HG03342 (cell line): ENCODE measurements at regions not wholly inside any gene's neighbourhood (a gene's known extent, or its start where the extent isn't known, plus 50 kb on each side); places are given as distances from the start of the nearest gene placed in this dataset.
"Not testable (repeated sequence)": the region's sequence is repeated elsewhere in the genome, so short reads cannot be mapped to it uniquely, and the experiment has no call there.

Experiments used
- ATAC-seq: cut with Tn5 transposase; IDR thresholded peaks from one replicate; pipeline ENCODE4 v1.9.1; 2021; ENCODE audit warnings: mild to moderate bottlenecking, moderate library complexity; ENCODE audit not compliant: unreplicated experiment

DNA sequence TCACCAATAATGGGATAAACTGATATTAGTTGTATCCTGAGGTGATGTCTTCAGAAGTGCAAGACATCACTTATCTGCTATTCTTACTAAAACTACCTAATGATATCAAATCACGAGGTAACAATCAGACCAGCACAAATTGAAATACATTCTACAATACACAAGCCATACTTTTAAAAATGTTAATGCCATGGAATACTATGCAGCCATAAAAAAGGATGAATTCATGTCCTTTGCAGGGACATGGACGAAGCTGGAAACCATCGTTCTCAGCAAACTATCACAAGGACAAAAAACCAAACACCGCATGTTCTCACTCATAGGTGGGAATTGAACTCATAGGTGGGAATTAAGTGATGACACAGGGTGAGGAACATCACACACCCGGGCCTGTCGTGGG is 129.3 kb downstream of the SST start:
- ATAC-seq: no peak

GRCh38 chr3:187536185-187536584 is 134.0 kb downstream of the SST start:
- ATAC-seq: no peak

- no peak for ATAC-seq
Observed at GRCh38 chr3:187533797-187534196, 136.4 kb downstream of the SST start.

GRCh38 chr3:187531831-187532230 is 138.4 kb downstream of the SST start:
- no peak for ATAC-seq

- no peak for ATAC-seq
Observed at GRCh38 chr3:187522890-187523289, 147.3 kb downstream of the SST start.

GRCh38 chr3:187522293-187522692 is 147.9 kb downstream of the SST start:
- no peak for ATAC-seq

DNA sequence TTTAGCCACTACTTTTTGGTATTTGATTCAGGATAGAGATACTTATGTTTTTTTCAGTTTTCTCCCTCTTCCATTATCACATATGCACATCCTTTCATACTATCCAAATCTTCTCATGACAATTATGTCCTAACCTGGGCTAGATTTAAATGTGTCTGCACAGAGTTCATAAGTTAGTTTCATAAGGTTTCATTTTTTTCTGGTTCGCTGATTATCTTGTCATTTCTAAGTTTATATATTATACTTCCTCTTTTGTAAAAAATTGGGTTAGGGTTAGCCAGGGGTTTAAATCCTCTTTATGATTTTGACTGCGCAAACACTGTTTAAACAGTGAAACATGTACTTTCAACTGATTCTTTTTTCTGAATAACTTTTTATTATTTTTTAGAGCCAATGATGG is 148.6 kb downstream of the SST start:
- no peak for ATAC-seq

DNA sequence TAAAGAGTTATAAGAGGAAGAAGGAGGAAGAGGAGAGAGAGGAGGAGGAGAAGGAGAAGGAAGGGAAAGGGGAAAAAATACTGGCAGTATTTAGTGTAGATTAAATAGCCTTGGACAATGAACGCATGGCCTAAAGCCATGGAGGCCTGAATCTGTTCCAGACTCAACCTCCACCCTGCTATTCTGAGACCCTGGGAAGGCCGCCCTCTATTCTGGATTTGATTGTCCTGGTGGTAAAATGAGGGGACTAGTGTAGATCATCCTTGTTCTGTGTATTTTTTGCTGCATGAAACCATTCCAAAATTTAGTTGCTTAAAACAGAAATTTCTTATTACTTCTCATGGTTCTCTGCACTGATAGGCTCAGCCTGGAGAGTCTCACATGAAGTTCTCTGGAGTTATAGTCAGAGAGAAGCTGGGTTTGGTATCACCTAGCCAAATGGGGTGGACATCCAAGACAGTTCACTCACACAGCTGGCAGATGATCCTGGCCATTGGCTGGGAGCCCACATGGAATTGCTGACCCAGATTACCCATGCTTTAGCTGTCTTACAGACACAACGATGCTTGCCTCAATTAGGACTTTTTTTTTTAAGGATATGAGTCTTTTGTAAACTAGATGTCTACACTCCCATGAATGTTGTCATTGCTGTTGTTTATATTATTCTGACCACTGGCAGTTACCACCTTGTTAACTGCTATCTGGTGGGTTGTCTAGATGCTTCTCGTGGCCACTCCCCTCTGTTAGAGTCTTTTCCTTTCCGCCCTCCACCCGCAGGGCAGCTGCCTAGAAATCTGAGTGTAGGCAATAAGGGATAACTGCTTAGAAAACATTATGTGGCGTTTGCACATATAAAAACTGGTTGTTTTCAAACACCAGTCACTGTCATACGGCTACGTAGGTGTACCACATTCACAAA is 149.9 kb downstream of the SST start:
- no peak for ATAC-seq

DNA sequence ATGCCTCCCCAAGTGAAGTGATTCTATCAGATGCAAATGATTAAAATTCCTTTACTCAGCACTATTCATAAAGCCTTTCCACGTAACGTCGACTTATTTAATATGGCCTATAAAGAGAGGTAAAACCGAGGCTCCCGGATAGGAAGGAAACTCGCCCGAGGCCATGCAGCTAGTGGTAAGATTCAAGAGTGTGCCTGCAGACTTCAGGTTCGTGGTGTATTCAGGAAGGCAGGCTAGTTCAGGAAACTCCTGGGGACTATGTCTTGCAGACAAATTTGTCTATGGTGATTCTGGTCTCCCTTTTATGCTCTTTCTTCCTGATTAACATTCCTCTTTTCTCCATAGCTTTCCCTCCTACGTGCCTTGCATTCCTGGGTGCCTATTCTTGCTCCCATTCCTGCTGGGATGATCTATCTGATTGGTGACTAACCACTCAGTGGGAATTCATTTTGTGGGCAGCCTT is 150.7 kb downstream of the SST start:
- ATAC-seq: no peak

- ATAC-seq: no peak
Observed at GRCh38 chr3:187518616-187519015, 150.4 kb downstream of the RTP4 start.

- ATAC-seq: no peak
Observed at GRCh38 chr3:187518207-187518606, 150.0 kb downstream of the RTP4 start.

GRCh38 chr3:187516446-187517185 is 148.4 kb downstream of the RTP4 start:
- no peak for ATAC-seq

DNA sequence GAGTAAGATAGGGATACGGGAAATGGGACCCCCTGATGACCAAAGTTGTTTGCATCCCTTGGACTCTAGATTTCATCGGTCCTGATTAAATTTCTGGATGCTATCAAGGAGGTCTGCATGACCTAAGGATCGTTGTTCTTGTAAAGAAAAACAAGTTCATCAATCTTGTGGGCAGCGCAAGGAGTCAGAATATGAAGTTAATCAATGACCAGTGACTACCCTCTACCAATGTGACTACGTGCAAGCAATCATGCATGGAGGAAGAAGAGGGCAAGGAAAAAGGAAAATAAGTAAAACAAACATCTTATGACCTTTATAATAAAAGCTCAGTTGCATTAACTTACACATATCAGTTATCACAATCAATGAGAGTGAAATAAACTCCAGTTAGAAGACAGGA is 139.7 kb downstream of the RTP4 start:
- ATAC-seq: no peak

DNA sequence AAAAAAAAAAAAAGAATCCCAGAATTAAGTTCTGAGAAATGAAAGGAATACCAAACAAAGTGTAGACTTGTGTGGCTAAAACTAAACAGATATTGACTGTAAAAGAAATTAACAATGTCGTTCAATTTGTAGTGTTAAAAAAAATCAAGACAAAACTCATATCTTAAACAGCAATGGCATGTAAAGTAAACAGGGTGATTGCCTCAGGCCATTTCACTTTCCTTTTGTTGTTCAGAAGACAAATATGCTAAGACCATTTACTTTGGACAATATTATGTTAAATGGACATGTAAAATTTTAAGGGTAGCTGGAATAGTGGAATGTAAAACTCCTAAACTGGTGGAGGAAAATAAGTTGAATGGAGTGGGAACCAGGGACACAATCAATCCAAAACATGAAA is 139.1 kb downstream of the RTP4 start:
- ATAC-seq: no peak

- no peak for ATAC-seq
Observed at GRCh38 chr3:187504435-187504834, 136.2 kb downstream of the RTP4 start.

DNA sequence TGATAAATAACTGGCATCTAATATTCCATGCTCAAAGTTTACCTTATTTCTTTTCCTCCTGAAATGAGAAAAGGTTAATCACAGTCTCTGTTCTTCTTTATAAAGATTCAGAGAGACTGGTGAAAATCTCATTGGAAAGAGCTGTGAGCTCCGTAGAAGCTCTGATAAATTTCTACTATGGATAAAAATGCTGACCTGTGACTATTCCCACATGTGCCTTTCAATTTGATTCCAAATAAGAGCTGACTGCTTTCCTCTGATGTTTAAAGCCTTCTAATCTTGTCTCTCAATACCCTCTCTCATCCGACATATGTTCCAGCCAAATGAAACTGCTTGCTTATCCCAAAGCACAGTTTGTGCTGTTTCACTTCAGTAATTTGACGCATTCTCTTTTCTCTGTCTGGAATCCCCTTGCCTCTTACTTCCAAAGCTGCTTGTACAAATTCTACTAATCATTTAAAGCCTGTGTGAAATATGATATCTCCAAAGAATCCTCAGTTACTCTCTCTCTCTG is 130.1 kb downstream of the RTP4 start:
- ATAC-seq: no peak

- no peak for ATAC-seq
Observed at GRCh38 chr3:187497052-187497451, 128.9 kb downstream of the RTP4 start.

DNA sequence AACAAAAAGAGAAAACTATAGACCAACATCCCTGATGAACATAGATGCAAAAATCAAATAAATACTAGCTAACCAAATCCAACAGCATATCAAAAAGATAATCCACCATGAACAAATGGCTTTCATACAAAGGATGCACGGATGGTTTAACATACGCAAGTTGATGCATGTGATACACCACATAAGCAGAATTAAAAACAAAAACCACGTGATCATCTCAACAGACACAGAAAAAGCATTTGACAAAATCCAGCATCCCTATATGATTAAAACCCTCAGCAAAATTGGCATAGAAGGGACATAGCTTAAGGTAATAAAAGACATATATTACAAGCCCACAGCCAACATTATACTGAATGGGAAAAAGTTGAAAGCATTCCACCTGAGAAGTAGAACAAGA is 125.9 kb downstream of the RTP4 start:
- not testable (repeated sequence) for ATAC-seq

DNA sequence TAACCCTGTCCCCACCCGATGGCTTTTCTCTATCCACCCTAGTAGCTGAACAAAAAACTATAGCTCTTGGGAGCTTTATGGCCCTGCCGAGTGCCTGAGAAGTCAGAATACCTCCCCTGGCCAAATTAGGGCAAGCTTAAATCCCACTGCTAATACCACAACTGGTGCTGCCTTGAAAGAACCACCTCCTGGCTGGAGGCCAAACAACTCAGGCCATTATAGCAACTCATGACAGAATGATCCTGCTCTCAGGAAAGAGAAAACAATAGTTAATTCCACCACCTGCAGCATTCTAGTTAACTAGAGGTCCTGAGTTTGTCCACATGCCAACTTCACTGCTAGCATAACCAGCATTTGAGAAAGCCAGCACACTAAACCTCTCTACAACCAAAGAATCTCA is 123.2 kb downstream of the RTP4 start:
- ATAC-seq: no peak

- ATAC-seq: no peak
Observed at GRCh38 chr3:187490366-187490765, 122.2 kb downstream of the RTP4 start.

DNA sequence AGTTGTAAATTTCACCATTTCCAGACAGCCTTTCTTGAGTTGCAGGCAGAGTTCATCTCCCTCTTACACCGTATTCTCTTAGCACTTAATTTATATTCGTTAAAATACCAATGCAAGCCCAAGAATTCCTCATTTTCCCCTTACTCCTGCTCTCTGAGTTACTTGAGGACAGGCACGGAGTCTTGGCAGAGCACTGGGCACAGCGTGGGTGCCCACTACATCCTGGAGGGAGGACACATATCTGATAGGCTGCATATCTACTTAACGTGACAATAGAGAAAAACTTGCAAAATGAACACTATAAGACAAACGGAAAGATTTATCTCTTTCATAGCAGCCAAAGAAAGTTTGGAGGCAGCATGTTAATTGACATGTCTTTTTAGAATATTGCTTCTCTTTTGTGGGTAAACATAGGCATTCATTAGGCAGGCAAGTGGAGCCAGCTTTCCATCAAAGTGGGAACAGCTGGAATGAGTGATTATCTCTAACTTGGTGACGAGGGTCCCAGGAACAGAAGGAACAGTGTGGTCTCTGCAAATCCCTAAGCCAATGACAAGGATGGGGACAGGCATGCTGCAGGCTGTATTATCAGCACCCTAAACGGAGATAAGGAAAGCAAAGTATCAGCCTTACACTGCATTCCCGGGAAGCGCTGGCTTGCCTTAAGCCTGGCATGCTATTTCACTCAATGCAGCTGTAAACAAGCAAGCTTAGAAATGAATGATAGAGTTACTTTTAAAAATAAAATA is 116.5 kb downstream of the RTP4 start:
- no peak for ATAC-seq
